H7 (cell line): ENCODE measurements at regions not wholly inside any gene's neighbourhood (a gene's known extent, or its start where the extent isn't known, plus 50 kb on each side); places are given as distances from the start of the nearest gene placed in this dataset.

Experiments
- DNase-seq: peaks from one replicate; pipeline ENCODE4 v3.0.0; 2012
- H3K27me3 ChIP-seq: 2 replicates; pipeline ENCODE4 v1.6.0; 2011; ENCODE audit warnings: mild to moderate bottlenecking, low read length; ENCODE audit not compliant: control insufficient read depth, insufficient read depth
- H3K36me3 ChIP-seq: replicated peaks from 2 replicates; pipeline ENCODE4 v1.5.1; 2011; ENCODE audit warnings: low read length; ENCODE audit not compliant: control insufficient read depth, insufficient read depth
- H3K4me3 ChIP-seq: 2 replicates; pipeline ENCODE4 v1.5.1; 2011; ENCODE audit warnings: low read depth, mild to moderate bottlenecking, control low read depth, low read length, moderate library complexity; ENCODE audit not compliant: insufficient read depth

- H3K4me3 ChIP-seq = no peak overlapping the region
- DNase-seq = no peak
- H3K27me3 ChIP-seq = no peaks in the 10 kb centered on the region
- no peaks in the 10 kb centered on the region for H3K36me3 ChIP-seq
Measured at GRCh38 chr12:127696963-127697362, 570.0 kb upstream of the TMEM132C start.

GRCh38 chr12:127703026-127703425, 563.9 kb upstream of the TMEM132C start:
- Histone ChIP-seq H3K4me3 (no peak overlapping the region), H3K36me3 (no peaks in the 10 kb centered on the region), H3K27me3 (no peaks in the 10 kb centered on the region)
- DNase-seq = no peak

- Histone ChIP-seq H3K36me3 (no peaks in the 10 kb centered on the region), H3K27me3 (no peaks in the 10 kb centered on the region), H3K4me3 (no peak overlapping the region)
- peak; percentile 31 for DNase-seq
Measured at GRCh38 chr12:127711108-127711507, 555.9 kb upstream of the TMEM132C start.

- no peak overlapping the region for H3K4me3 ChIP-seq
- H3K27me3 ChIP-seq = no peaks in the 10 kb centered on the region
- no peaks in the 10 kb centered on the region for H3K36me3 ChIP-seq
- DNase-seq = no peak
Measured at GRCh38 chr12:127712561-127712960, 554.4 kb upstream of the TMEM132C start.

DNA sequence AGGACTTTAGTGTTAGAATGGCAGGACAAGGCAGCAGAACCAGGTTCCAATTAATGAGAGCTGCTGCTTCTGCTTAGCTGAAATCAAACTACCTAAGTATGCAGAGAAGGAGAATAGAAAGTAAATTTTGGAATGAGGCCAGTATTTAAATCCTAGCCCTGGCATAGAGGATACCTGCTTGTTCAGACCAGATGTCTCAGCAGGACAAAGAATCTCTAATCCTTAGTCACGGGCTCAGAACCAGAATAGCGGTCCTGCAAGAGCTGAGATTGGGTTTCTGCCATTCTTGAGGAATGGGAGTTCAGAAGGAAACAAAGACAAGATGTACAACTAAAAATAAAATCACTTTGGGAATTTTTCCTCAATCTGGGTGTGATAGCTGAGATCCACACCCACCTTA, 550.8 kb upstream of the TMEM132C start:
- no peak overlapping the region for H3K4me3 ChIP-seq
- H3K27me3 ChIP-seq = no peaks in the 10 kb centered on the region
- no peak for DNase-seq
- H3K36me3 ChIP-seq = no peaks in the 10 kb centered on the region

DNA sequence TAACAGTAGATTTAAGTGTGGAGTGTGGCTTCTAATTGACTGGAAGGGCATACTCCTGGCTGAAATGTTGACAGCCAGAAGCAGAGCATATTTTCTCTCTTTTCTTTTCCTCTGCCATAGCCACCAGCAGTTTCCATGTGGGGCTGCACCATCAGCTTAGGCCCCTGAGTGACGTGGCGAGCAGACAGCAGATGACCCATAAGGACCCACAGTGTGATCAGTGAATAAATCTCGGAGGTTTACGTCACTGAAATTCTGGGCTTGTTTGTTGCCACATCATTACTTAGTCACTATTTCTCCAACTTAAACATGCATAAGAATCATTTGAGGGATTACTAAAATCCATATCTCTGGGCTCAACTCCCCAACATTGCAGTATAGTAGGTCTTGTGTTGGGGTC, 549.7 kb upstream of the TMEM132C start:
- DNase-seq = no peak
- H3K36me3 ChIP-seq = no peaks in the 10 kb centered on the region
- H3K27me3 ChIP-seq = no peaks in the 10 kb centered on the region
- no peak overlapping the region for H3K4me3 ChIP-seq

- no peaks in the 10 kb centered on the region for H3K27me3 ChIP-seq
- DNase-seq = no peak
- no peak overlapping the region for H3K4me3 ChIP-seq
- H3K36me3 ChIP-seq = no peaks in the 10 kb centered on the region
Measured at GRCh38 chr12:127720334-127720733, 546.6 kb upstream of the TMEM132C start.

GRCh38 chr12:127722611-127723010, 544.4 kb upstream of the TMEM132C start:
- DNase-seq = no peak
- Histone ChIP-seq H3K4me3 (no peak overlapping the region), H3K27me3 (no peaks in the 10 kb centered on the region), H3K36me3 (no peaks in the 10 kb centered on the region)

DNA sequence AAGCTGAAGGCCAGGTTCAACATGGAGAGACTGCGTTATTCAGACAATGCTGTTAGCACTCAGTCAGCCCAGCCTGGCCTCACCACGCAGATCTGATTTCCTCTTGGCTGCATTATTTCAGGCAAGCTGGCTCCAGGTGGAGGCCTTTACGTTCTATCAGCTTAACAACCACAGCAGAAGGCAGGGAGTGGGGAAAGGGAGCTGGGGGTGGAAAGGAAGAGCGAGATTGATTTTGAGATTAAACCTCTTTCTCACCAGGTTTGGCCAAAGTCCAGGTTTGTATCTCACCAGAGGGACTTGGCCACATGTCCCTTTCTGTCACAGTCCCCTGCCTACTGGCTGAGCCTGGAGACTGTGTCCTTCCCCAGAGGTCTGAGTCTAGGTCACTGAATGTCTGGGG, 543.7 kb upstream of the TMEM132C start:
- DNase-seq = no peak
- Histone ChIP-seq H3K27me3 (no peaks in the 10 kb centered on the region), H3K36me3 (no peaks in the 10 kb centered on the region), H3K4me3 (no peak overlapping the region)

- Histone ChIP-seq H3K27me3 (no peaks in the 10 kb centered on the region), H3K36me3 (no peaks in the 10 kb centered on the region), H3K4me3 (no peak overlapping the region)
- DNase-seq = no peak
Measured at GRCh38 chr12:127726671-127727315, 540.2 kb upstream of the TMEM132C start.

- Histone ChIP-seq H3K27me3 (no peaks in the 10 kb centered on the region), H3K4me3 (no peak overlapping the region), H3K36me3 (no peaks in the 10 kb centered on the region)
- DNase-seq = no peak
Measured at GRCh38 chr12:127728285-127728684, 538.7 kb upstream of the TMEM132C start.

DNA sequence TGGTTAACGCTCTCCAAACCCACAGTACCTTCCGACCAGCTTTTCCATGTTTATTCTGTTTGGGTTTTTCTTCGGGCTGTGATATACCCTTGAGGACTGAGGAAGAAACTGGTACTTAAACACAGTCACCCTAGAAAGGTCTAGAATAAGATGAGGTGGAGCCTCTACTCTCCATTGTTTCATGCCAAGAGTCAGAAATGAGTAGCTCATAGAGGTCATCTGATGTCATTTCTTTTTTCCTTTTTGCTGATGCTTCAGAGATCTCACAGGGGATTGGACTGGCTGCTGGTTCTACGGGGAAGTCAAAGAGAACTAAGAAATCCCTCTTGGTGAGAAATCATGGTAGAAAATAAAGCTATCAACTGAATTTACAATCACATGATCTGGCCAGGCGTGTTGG, 538.2 kb upstream of the TMEM132C start:
- H3K27me3 ChIP-seq = no peaks in the 10 kb centered on the region

DNA sequence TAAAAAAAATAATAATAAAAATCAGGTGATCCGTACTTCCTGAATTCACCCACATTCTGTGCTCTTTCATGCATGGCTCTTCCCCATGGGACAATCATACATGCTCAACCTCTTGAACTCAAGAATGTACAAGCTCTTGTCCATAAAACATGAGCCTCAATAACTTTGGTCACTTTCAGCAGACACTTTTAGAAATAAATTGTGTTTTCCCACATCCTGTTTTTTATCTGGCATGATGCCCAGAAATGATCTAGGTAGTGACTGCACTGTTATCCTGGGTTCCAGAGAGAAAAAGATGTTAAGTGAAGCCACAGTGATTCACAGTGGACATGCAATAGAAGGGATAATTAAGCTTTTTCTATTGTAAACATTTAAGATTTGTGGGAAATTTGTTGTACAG, 537.6 kb upstream of the TMEM132C start:
- Histone ChIP-seq H3K27me3 (no peaks in the 10 kb centered on the region), H3K36me3 (no peaks in the 10 kb centered on the region), H3K4me3 (no peak overlapping the region)
- no peak for DNase-seq

More for the DNA sequence above, 538.2 kb upstream of the TMEM132C start:
- no peak for DNase-seq
- no peaks in the 10 kb centered on the region for H3K36me3 ChIP-seq
- H3K4me3 ChIP-seq = no peak overlapping the region

DNA sequence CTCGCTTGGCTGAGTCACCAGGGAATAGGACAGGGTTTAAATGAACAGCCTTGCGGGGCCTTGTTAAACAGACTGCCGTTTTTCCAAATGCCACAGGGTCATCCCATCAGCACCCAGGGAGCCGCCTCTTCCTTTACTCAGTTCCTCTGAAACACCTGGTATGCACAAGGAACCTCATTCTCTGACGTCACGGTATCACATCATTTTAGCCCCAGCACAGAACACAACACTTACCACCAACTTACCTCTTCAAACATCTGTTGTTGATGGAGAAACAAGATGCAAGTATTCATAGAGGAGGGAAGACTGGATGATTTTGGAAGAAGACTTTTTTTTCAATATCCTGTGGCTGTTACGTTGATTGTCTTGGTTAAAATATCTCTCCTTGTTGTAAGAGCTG, 535.3 kb upstream of the TMEM132C start:
- H3K4me3 ChIP-seq = no peak overlapping the region
- H3K36me3 ChIP-seq = no peaks in the 10 kb centered on the region
- no peaks in the 10 kb centered on the region for H3K27me3 ChIP-seq
- DNase-seq = no peak

- Histone ChIP-seq H3K4me3 (no peak overlapping the region), H3K27me3 (no peaks in the 10 kb centered on the region), H3K36me3 (no peaks in the 10 kb centered on the region)
- DNase-seq = no peak
Measured at GRCh38 chr12:127742231-127742630, 524.7 kb upstream of the TMEM132C start.
